HepG2 (cell line): ENCODE measurements at regions not wholly inside any gene's neighbourhood (a gene's known extent, or its start where the extent isn't known, plus 50 kb on each side); places are given as distances from the start of the nearest gene placed in this dataset.

Experiments
- ATAC-seq: fragments of 200-7000 bp; cut with Tn5 transposase; 3 replicates; pipeline ENCODE4 v1.9.1; 2020; ENCODE audit warnings: mild to moderate bottlenecking, moderate library complexity
- BruUV-seq: library from RNA; stranded (reverse); fragments of 400-500 nt; replicated peaks from 2 replicates; lab custom pipeline; 2021; lab: Mats Ljungman, UMichigan
- CTCF ChIA-PET: fragments of 300-600 bp; formaldehyde crosslinking; extraction: SDS; loops from one replicate; lab custom pipeline; 2021; ENCODE audit warnings: low total read pairs, inconsistent platforms, low intra/inter-chr PET ratio; lab: Yijun Ruan, JAX
- POLR2A ChIA-PET: fragments of 350-600 bp; sonication (Branson Sonifier 250); formaldehyde crosslinking; loops from one replicate; lab custom pipeline; 2020; ENCODE audit warnings: antibody characterized with exemption, inconsistent platforms; lab: Yijun Ruan, JAX
- DNase-seq: peaks from one replicate; pipeline ENCODE4 v3.0.0-alpha.2; 2015; ENCODE audit warnings: low spot score
- FAIRE-seq: peaks from 3 replicates; lab custom pipeline; 2011; peaks lifted over from hg19 to GRCh38; lab: Jason Lieb, UNC
- H2AFZ ChIP-seq: one replicate; pipeline ENCODE4 v1.6.1; 2011; ENCODE audit warnings: low read length, inconsistent platforms
- H3K27ac ChIP-seq: fragments of 300-600 bp; 3 replicates; pipeline ENCODE4 v1.8.0; 2011; ENCODE audit warnings: mixed run types, mild to moderate bottlenecking, mixed read lengths, low read length, inconsistent platforms; ENCODE audit not compliant: insufficient read depth; ENCODE audit errors: extremely low read length
- H3K27me3 ChIP-seq, 2 experiments: fragments of 200-600 bp in 1 of 2; 2 replicates in 1 of 2; 3 replicates in 1 of 2; pipeline versions ENCODE4 v1.6.0 to v1.8.0; 2011; ENCODE audit warnings: low read length in 2 of 2, mild to moderate bottlenecking in 2 of 2, moderate library complexity in 2 of 2, inconsistent platforms in 1 of 2; ENCODE audit not compliant: insufficient read depth in 2 of 2, control insufficient read depth in 1 of 2
- H3K36me3 ChIP-seq, 2 experiments: fragments of 200-600 bp in 1 of 2; replicated peaks in 1 of 2; 2 replicates in 1 of 2; 3 replicates in 1 of 2; pipeline versions ENCODE4 v1.5.1 to v1.8.0; 2011; ENCODE audit warnings: low read length in 2 of 2, inconsistent platforms in 1 of 2; ENCODE audit not compliant: insufficient read depth in 2 of 2, control insufficient read depth in 1 of 2
- H3K4me1 ChIP-seq: 2 replicates; pipeline ENCODE4 v1.5.1; 2012; ENCODE audit warnings: low read length, inconsistent platforms; ENCODE audit not compliant: insufficient read depth
- H3K4me2 ChIP-seq: 2 replicates; pipeline ENCODE4 v1.6.0; 2011; ENCODE audit warnings: low read depth, low read length, inconsistent platforms
- H3K4me3 ChIP-seq, 3 experiments: fragments of 200-600 bp in 1 of 3; sonication (generic), shearing (Covaris generic) in 1 of 3; replicated peaks in 1 of 3; 2 replicates each; pipeline ENCODE4 v1.5.1; 2011 to 2016; ENCODE audit warnings: low read length in 3 of 3, inconsistent platforms in 2 of 3, low read depth in 2 of 3, mild to moderate bottlenecking in 2 of 3, control low read depth in 1 of 3, mixed read lengths in 1 of 3; ENCODE audit not compliant: insufficient read depth in 1 of 3
- H3K79me2 ChIP-seq: one replicate; pipeline ENCODE4 v1.6.1; 2011; ENCODE audit warnings: low read length, inconsistent platforms; ENCODE audit not compliant: insufficient read depth
- H3K9ac ChIP-seq: 2 replicates; pipeline ENCODE4 v1.6.0; 2011; ENCODE audit warnings: mild to moderate bottlenecking, low read depth, low read length, inconsistent platforms; ENCODE audit not compliant: insufficient read depth
- H3K9me3 ChIP-seq: 2 replicates; pipeline ENCODE4 v1.5.1; 2012; ENCODE audit warnings: mild to moderate bottlenecking, low read length
- H4K20me1 ChIP-seq: 2 replicates; pipeline ENCODE4 v1.6.0; 2011; ENCODE audit warnings: inconsistent platforms, mild to moderate bottlenecking, low read length, moderate library complexity; ENCODE audit not compliant: insufficient read depth
- AHR ChIP-seq: IDR thresholded peaks from 2 replicates; pipeline ENCODE4 v1.6.1; 2018; ENCODE audit warnings: missing genetic modification reagents, missing compliant biosample characterization
- BCL6 ChIP-seq: IDR thresholded peaks from 2 replicates; pipeline ENCODE4 v1.6.1; 2016; ENCODE audit warnings: missing genetic modification reagents, missing compliant biosample characterization
- JUND ChIP-seq: sonication (generic); formaldehyde crosslinking; IDR thresholded peaks from 2 replicates; pipeline ENCODE4 v1.8.0; 2022; ENCODE audit warnings: mild to moderate bottlenecking, missing genetic modification reagents
- KLF16 ChIP-seq, 2 experiments: sonication (generic) in 1 of 2; formaldehyde crosslinking in 1 of 2; IDR thresholded peaks; 2 replicates each; pipeline versions ENCODE4 v1.6.1 to v1.8.0; 2016 to 2023; ENCODE audit warnings: missing genetic modification reagents in 2 of 2, missing compliant biosample characterization in 1 of 2
- MXI1 ChIP-seq: IDR thresholded peaks from 3 replicates; pipeline ENCODE4 v1.6.1; 2012; ENCODE audit warnings: low read depth, low read length, inconsistent platforms, borderline replicate concordance
- PHF5A ChIP-seq: IDR thresholded peaks from one replicate; pipeline ENCODE4 v1.6.1; 2018; ENCODE audit warnings: low read depth, missing genetic modification reagents; ENCODE audit not compliant: unreplicated experiment
- ZNF446 ChIP-seq: sonication (generic); formaldehyde crosslinking; IDR thresholded peaks from 2 replicates; pipeline ENCODE4 v1.5.0; 2020; ENCODE audit warnings: mild to moderate bottlenecking, missing genetic modification reagents
- ZNF687 ChIP-seq: sonication (generic); formaldehyde crosslinking; IDR thresholded peaks from 2 replicates; pipeline ENCODE4 v1.5.1; 2020; ENCODE audit warnings: mild to moderate bottlenecking, missing genetic modification reagents, moderate library complexity
- ZNF766 ChIP-seq: sonication (generic); formaldehyde crosslinking; IDR thresholded peaks from 2 replicates; pipeline ENCODE4 v1.5.0; 2020; ENCODE audit warnings: missing genetic modification reagents, borderline replicate concordance
- WGBS: methylation state at CpG from one replicate; pipeline ENCODE4 v1.1.6; 2017; ENCODE audit warnings: low lambda C conversion rate; 5-methylcytosine and 5-hydroxymethylcytosine counted together
- in situ Hi-C: cut with HindIII; loops from 2 replicates; pipeline ENCODE4 v1.10.0; 2017; ENCODE audit warnings: low pct_unique_long_range_greater_than_20kb; ENCODE audit not compliant: extremely low pct_ligation_motif_present
- intact Hi-C: fragments of 100-400 bp; cut with micrococcal nuclease; formaldehyde crosslinking; loops from one replicate; pipeline ENCODE4 v1.10.0; 2022; ENCODE audit not compliant: unreplicated experiment
- TF ChIP-seq, protein P1 (sequence below): sonication (generic); formaldehyde crosslinking; IDR thresholded peaks from 2 replicates; pipeline ENCODE4 v1.4.0; 2020; ENCODE audit warnings: mild to moderate bottlenecking, missing genetic modification reagents

DNA sequence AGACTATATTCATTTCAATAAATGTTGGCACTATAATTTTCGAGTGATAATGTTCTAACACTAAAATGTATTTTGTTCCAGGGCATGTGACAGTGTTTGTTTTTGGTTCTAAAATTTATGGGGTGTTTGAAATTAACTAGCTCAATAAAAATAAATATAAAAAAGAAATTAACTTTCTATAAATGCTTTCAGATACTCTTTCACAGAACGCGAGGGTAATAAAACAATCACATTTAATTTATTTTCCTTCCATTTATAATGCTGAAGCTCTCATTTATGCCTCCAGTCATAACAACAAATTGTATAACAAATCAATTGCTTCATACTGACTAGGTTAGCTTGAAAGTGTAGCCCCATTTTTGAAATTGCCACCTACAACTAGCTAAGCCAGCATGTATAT, 122.4 kb upstream of the GPM6A start:
- no peak for ATAC-seq

More for the DNA sequence above, 122.4 kb upstream of the GPM6A start:
- Histone ChIP-seq H3K79me2 (no peaks in the 10 kb centered on the region), H3K36me3 (no peaks in the 10 kb centered on the region), H3K27ac (no peak overlapping the region), H3K4me3 (no peak overlapping the region), H3K9me3 (no peaks in the 10 kb centered on the region), H4K20me1 (no peaks in the 10 kb centered on the region), H3K9ac (no peak overlapping the region), H2AFZ (no peak overlapping the region), H3K27me3 (no peaks in the 10 kb centered on the region; a peak in 1 of 5 replicates), H3K4me2 (no peak overlapping the region), H3K4me1 (0 out of 2 replicates have a peak, but pooled peaks cover 6% of the 10 kb centered on the region)
- in situ Hi-C loops: loop anchor here (25.0 kb wide), 1 partner anchor 403 kb away; no protein-coding TSS in a partner anchor
- intact Hi-C loops: no loop called here
- DNase-seq: no peak
- WGBS: 0% methylated on average over 3 of the region's 3 CpGs
- TF ChIP-seq AHR (CRISPR knock-in tag) (no peak), KLF16 (CRISPR knock-in tag; IDR thresholded peaks at IDR 0.05) (no peak), PHF5A (no peak), ZNF687 (CRISPR knock-in tag) (no peak), ZNF446 (CRISPR knock-in tag) (no peak), ZNF766 (no peak), MXI1 (no peak), JUND (no peak), BCL6 (no peak)
- TF ChIP-seq, protein P1, sequence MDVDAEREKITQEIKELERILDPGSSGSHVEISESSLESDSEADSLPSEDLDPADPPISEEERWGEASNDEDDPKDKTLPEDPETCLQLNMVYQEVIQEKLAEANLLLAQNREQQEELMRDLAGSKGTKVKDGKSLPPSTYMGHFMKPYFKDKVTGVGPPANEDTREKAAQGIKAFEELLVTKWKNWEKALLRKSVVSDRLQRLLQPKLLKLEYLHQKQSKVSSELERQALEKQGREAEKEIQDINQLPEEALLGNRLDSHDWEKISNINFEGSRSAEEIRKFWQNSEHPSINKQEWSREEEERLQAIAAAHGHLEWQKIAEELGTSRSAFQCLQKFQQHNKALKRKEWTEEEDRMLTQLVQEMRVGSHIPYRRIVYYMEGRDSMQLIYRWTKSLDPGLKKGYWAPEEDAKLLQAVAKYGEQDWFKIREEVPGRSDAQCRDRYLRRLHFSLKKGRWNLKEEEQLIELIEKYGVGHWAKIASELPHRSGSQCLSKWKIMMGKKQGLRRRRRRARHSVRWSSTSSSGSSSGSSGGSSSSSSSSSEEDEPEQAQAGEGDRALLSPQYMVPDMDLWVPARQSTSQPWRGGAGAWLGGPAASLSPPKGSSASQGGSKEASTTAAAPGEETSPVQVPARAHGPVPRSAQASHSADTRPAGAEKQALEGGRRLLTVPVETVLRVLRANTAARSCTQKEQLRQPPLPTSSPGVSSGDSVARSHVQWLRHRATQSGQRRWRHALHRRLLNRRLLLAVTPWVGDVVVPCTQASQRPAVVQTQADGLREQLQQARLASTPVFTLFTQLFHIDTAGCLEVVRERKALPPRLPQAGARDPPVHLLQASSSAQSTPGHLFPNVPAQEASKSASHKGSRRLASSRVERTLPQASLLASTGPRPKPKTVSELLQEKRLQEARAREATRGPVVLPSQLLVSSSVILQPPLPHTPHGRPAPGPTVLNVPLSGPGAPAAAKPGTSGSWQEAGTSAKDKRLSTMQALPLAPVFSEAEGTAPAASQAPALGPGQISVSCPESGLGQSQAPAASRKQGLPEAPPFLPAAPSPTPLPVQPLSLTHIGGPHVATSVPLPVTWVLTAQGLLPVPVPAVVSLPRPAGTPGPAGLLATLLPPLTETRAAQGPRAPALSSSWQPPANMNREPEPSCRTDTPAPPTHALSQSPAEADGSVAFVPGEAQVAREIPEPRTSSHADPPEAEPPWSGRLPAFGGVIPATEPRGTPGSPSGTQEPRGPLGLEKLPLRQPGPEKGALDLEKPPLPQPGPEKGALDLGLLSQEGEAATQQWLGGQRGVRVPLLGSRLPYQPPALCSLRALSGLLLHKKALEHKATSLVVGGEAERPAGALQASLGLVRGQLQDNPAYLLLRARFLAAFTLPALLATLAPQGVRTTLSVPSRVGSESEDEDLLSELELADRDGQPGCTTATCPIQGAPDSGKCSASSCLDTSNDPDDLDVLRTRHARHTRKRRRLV (CRISPR knock-in tag): no peak
- CTCF ChIA-PET: no interaction called here
- BruUV-seq: no TSS peak
- POLR2A ChIA-PET: no interaction called here
- FAIRE-seq: no peak
